ENCODE measurements at regions not wholly inside any gene's neighbourhood (a gene's known extent, or its start where the extent isn't known, plus 50 kb on each side); places are given as distances from the start of the nearest gene placed in this dataset.

- no peaks in the 10 kb centered on the region for H3K79me2 ChIP-seq (ENCODE audit: control insufficient read depth, insufficient read depth, low read length)
- H3K27ac ChIP-seq (ENCODE audit: control insufficient read depth, insufficient read depth, low read length) = no peak overlapping the region
- no peaks in the 10 kb centered on the region for H3K9me3 ChIP-seq (ENCODE audit: control insufficient read depth, low read depth, low read length)
- no peak overlapping the region for H2AFZ ChIP-seq (ENCODE audit: control insufficient read depth, low read length)
- no peaks in the 10 kb centered on the region for H4K20me1 ChIP-seq (ENCODE audit: control insufficient read depth, extremely low read depth, insufficient read depth, low read length)
- dilution Hi-C loops (cut with MboI; ENCODE audit: extremely low pct_ligation_motif_present, low sequenced_read_pairs) = no loop called here
- H3K4me3 ChIP-seq (ENCODE audit: control insufficient read depth in 2 of 3, extremely low read depth in 1 of 3, insufficient read depth in 2 of 3, low read depth in 1 of 3, low read length in 3 of 3) = no peak overlapping the region
- DNase-seq (ENCODE audit: low read depth, low spot score) = no peak
- no peak overlapping the region for H3K4me2 ChIP-seq (ENCODE audit: control insufficient read depth, extremely low read depth, insufficient read depth, low read depth, low read length)
- H3K4me1 ChIP-seq (ENCODE audit: control insufficient read depth, extremely low read depth, insufficient read depth, low read length) = peaks cover 5% of the 10 kb centered on the region
- no peaks in the 10 kb centered on the region for H3K27me3 ChIP-seq (ENCODE audit: control insufficient read depth, extremely low read depth, insufficient read depth, low read length)
- no peaks in the 10 kb centered on the region for H3K36me3 ChIP-seq (ENCODE audit: control insufficient read depth in 2 of 2, extremely low read depth in 1 of 2, insufficient read depth in 2 of 2, low read length in 2 of 2)
- H3K9me1 ChIP-seq (ENCODE audit: control insufficient read depth, extremely low read depth, insufficient read depth, low read length) = no peaks in the 10 kb centered on the region
- H3K9ac ChIP-seq (ENCODE audit: control insufficient read depth, extremely low read depth, insufficient read depth, low read length) = no peak overlapping the region
- no peak for FAIRE-seq
- no peak for TF ChIP-seq EZH2 (IDR thresholded peaks at IDR 0.05; ENCODE audit: low read length)
- peak in 1 of 3 experiments; percentile 30 for TF ChIP-seq CTCF (optimal IDR thresholded peaks at IDR 0.05 in 1 of 3, IDR thresholded peaks at IDR 0.05 in 1 of 3, conservative IDR thresholded peaks at IDR 0.05 in 1 of 3; ENCODE audit: extremely low read depth in 1 of 3, insufficient read depth in 2 of 3, low read length in 3 of 3)
Observed at GRCh38 chr2:12048550-12048949, 302.1 kb downstream of the LPIN1 start.

- DNase-seq (ENCODE audit: low read depth, low spot score) (no peak), FAIRE-seq (no peak)
- Histone ChIP-seq H3K36me3 (ENCODE audit: control insufficient read depth in 2 of 2, extremely low read depth in 1 of 2, insufficient read depth in 2 of 2, low read length in 2 of 2) (no peaks in the 10 kb centered on the region), H3K27ac (ENCODE audit: control insufficient read depth, insufficient read depth, low read length) (no peak overlapping the region), H3K9ac (ENCODE audit: control insufficient read depth, extremely low read depth, insufficient read depth, low read length) (no peak overlapping the region), H3K79me2 (ENCODE audit: control insufficient read depth, insufficient read depth, low read length) (no peaks in the 10 kb centered on the region), H3K9me3 (ENCODE audit: control insufficient read depth, low read depth, low read length) (no peaks in the 10 kb centered on the region), H3K9me1 (ENCODE audit: control insufficient read depth, extremely low read depth, insufficient read depth, low read length) (no peaks in the 10 kb centered on the region), H4K20me1 (ENCODE audit: control insufficient read depth, extremely low read depth, insufficient read depth, low read length) (no peaks in the 10 kb centered on the region), H3K27me3 (ENCODE audit: control insufficient read depth, extremely low read depth, insufficient read depth, low read length) (no peaks in the 10 kb centered on the region), H3K4me3 (ENCODE audit: control insufficient read depth in 2 of 3, extremely low read depth in 1 of 3, insufficient read depth in 2 of 3, low read depth in 1 of 3, low read length in 3 of 3) (no peak overlapping the region), H3K4me2 (ENCODE audit: control insufficient read depth, extremely low read depth, insufficient read depth, low read depth, low read length) (no peak overlapping the region), H3K4me1 (ENCODE audit: control insufficient read depth, extremely low read depth, insufficient read depth, low read length) (peaks cover 5% of the 10 kb centered on the region), H2AFZ (ENCODE audit: control insufficient read depth, low read length) (no peak overlapping the region)
- TF ChIP-seq EZH2 (IDR thresholded peaks at IDR 0.05; ENCODE audit: low read length) = no peak
- dilution Hi-C loops (cut with MboI; ENCODE audit: extremely low pct_ligation_motif_present, low sequenced_read_pairs) = no loop called here
Observed at GRCh38 chr2:12050396-12050795, 304.0 kb downstream of the LPIN1 start.

- no peaks in the 10 kb centered on the region for H3K36me3 ChIP-seq (ENCODE audit: control insufficient read depth in 2 of 2, extremely low read depth in 1 of 2, insufficient read depth in 2 of 2, low read length in 2 of 2)
- H2AFZ ChIP-seq (ENCODE audit: control insufficient read depth, low read length) = no peak overlapping the region
- H3K9ac ChIP-seq (ENCODE audit: control insufficient read depth, extremely low read depth, insufficient read depth, low read length) = no peak overlapping the region
- H3K9me1 ChIP-seq (ENCODE audit: control insufficient read depth, extremely low read depth, insufficient read depth, low read length) = no peaks in the 10 kb centered on the region
- TF ChIP-seq CTCF (optimal IDR thresholded peaks at IDR 0.05 in 1 of 3, IDR thresholded peaks at IDR 0.05 in 1 of 3, conservative IDR thresholded peaks at IDR 0.05 in 1 of 3; ENCODE audit: extremely low read depth in 1 of 3, insufficient read depth in 2 of 3, low read length in 3 of 3) (no peak), EZH2 (IDR thresholded peaks at IDR 0.05; ENCODE audit: low read length) (no peak)
- no peak overlapping the region for H3K4me3 ChIP-seq (ENCODE audit: control insufficient read depth in 2 of 3, extremely low read depth in 1 of 3, insufficient read depth in 2 of 3, low read depth in 1 of 3, low read length in 3 of 3)
- dilution Hi-C loops (cut with MboI; ENCODE audit: extremely low pct_ligation_motif_present, low sequenced_read_pairs) = no loop called here
- DNase-seq (ENCODE audit: low read depth, low spot score) = no peak
- no peaks in the 10 kb centered on the region for H4K20me1 ChIP-seq (ENCODE audit: control insufficient read depth, extremely low read depth, insufficient read depth, low read length)
- H3K27ac ChIP-seq (ENCODE audit: control insufficient read depth, insufficient read depth, low read length) = no peak overlapping the region
- H3K4me2 ChIP-seq (ENCODE audit: control insufficient read depth, extremely low read depth, insufficient read depth, low read depth, low read length) = no peak overlapping the region
- H3K27me3 ChIP-seq (ENCODE audit: control insufficient read depth, extremely low read depth, insufficient read depth, low read length) = no peaks in the 10 kb centered on the region
- FAIRE-seq = no peak
- H3K4me1 ChIP-seq (ENCODE audit: control insufficient read depth, extremely low read depth, insufficient read depth, low read length) = no peaks in the 10 kb centered on the region
- no peaks in the 10 kb centered on the region for H3K9me3 ChIP-seq (ENCODE audit: control insufficient read depth, low read depth, low read length)
- no peaks in the 10 kb centered on the region for H3K79me2 ChIP-seq (ENCODE audit: control insufficient read depth, insufficient read depth, low read length)
Observed at GRCh38 chr2:12051831-12052230, 305.4 kb downstream of the LPIN1 start.
